ENCODE measurements at regions not wholly inside any gene's neighbourhood (a gene's known extent, or its start where the extent isn't known, plus 50 kb on each side); places are given as distances from the start of the nearest gene placed in this dataset.

- 100% methylated on average over 3 of the region's 3 CpGs; no CpG with 5 or more reads in 1 of the 2 experiments for WGBS, 2 experiments (ENCODE audit: extremely low coverage in 1 of 2, insufficient coverage in 1 of 2, insufficient read length in 1 of 2, insufficient replicate concordance in 2 of 2, low coverage in 1 of 2, low lambda C conversion rate in 2 of 2, missing lambda C conversion rate in 1 of 2)
- no peak overlapping the region for H4K91ac ChIP-seq (replicated peaks; ENCODE audit: insufficient read length, low read length)
- no peak overlapping the region for H3K9ac ChIP-seq (replicated peaks in 1 of 4; ENCODE audit: extremely low read depth in 1 of 4, low read depth in 3 of 4, low read length in 3 of 4)
- no peaks in the 10 kb centered on the region for H3K23me2 ChIP-seq (ENCODE audit: low read depth, low read length)
- H3K18ac ChIP-seq (ENCODE audit: extremely low read depth, low read length): no peak overlapping the region
- H3K56ac ChIP-seq (replicated peaks; ENCODE audit: insufficient read length, low read depth, low read length): no peak overlapping the region
- no peaks in the 10 kb centered on the region for H3K36me3 ChIP-seq (ENCODE audit: control insufficient read depth in 2 of 4, insufficient read depth in 4 of 4, low read length in 3 of 4)
- H3K23ac ChIP-seq (ENCODE audit: insufficient read length): no peak overlapping the region
- peaks cover 0 to under 1% (median 0%) of the 10 kb centered on the region in 4 experiments; a peak in 1 of 7 replicates for H3K4me1 ChIP-seq (replicated peaks in 1 of 4; ENCODE audit: control insufficient read depth in 3 of 4, insufficient read depth in 4 of 4, low read length in 3 of 4)
- no peak overlapping the region for H2BK15ac ChIP-seq (ENCODE audit: low read length)
- H3K79me1 ChIP-seq (ENCODE audit: low read depth, low read length): no peaks in the 10 kb centered on the region
- no peak for DNase-seq (ENCODE audit: low read depth in 1 of 2, low spot score in 2 of 2)
- H3K4ac ChIP-seq (replicated peaks; ENCODE audit: insufficient read length, low read depth, low read length): no peak overlapping the region
- ChIA-PET CTCF (ENCODE audit: partially characterized antibody) (interaction anchor here (0.7 kb wide), 1 partner anchor 1330 kb away, joined by 5 read pairs; no protein-coding TSS in a partner anchor), POLR2A (ENCODE audit: partially characterized antibody) (interaction anchor here (0.6 kb wide), 1 partner anchor 158 kb away, joined by 3 read pairs; no protein-coding TSS in a partner anchor)
- no peaks in the 10 kb centered on the region for H4K20me1 ChIP-seq (replicated peaks in 1 of 2; ENCODE audit: control insufficient read depth in 1 of 2, insufficient read depth in 2 of 2, low read length in 2 of 2)
- no peak overlapping the region for H2BK20ac ChIP-seq (ENCODE audit: low read length)
- no peak overlapping the region for H2AFZ ChIP-seq (ENCODE audit: low read length)
- no peak for FAIRE-seq
- no peak overlapping the region for H3K4me2 ChIP-seq (ENCODE audit: insufficient read depth in 1 of 2, low read depth in 2 of 2, low read length in 2 of 2)
- no peak overlapping the region for H2BK120ac ChIP-seq (replicated peaks; ENCODE audit: low read depth, low read length)
- H3K27ac ChIP-seq (ENCODE audit: low read depth, low read length): no peak overlapping the region
- TF ChIP-seq MAFK (IDR thresholded peaks at IDR 0.05; ENCODE audit: low read depth, low read length) (0 out of 2 replicates have a peak, but pooled peaks have one; percentile 27), NANOG (IDR thresholded peaks at IDR 0.05; ENCODE audit: insufficient read depth, low read depth, low read length, poor library complexity, severe bottlenecking) (no peak)
- no peaks in the 10 kb centered on the region for H3K79me2 ChIP-seq (ENCODE audit: control insufficient read depth in 1 of 2, insufficient read depth in 2 of 2, low read length in 2 of 2)
- no peaks in the 10 kb centered on the region for H3K27me3 ChIP-seq (replicated peaks in 1 of 4; ENCODE audit: control insufficient read depth in 3 of 4, extremely low read depth in 1 of 4, insufficient read depth in 3 of 4, low read length in 3 of 4)
- H4K5ac ChIP-seq (ENCODE audit: insufficient read length, low read depth, low read length): no peak overlapping the region
- no peak overlapping the region for H3K4me3 ChIP-seq (ENCODE audit: extremely low read depth in 1 of 4, insufficient read depth in 2 of 4, low read depth in 3 of 4, low read length in 4 of 4)
- H2BK5ac ChIP-seq (ENCODE audit: low read depth, low read length): no peak overlapping the region
- H3K14ac ChIP-seq (ENCODE audit: insufficient read length): no peak overlapping the region
- peaks cover 0 to 7% of the 10 kb centered on the region in 2 experiments; a peak in 1 of 4 replicates for H3K9me3 ChIP-seq (ENCODE audit: insufficient read depth in 2 of 2, low read depth in 1 of 2, low read length in 1 of 2)
- no peak overlapping the region for H2BK12ac ChIP-seq (ENCODE audit: low read depth, low read length)
- H4K8ac ChIP-seq (ENCODE audit: extremely low read depth, insufficient read depth, low read length): no peak overlapping the region
- H2AK5ac ChIP-seq (ENCODE audit: low read depth, low read length): no peak overlapping the region
Measured at GRCh38 chr12:126474703-126475102, 1409.5 kb downstream of the AACS start.
